ENCODE measurements at regions not wholly inside any gene's neighbourhood (a gene's known extent, or its start where the extent isn't known, plus 50 kb on each side); places are given as distances from the start of the nearest gene placed in this dataset.

DNA sequence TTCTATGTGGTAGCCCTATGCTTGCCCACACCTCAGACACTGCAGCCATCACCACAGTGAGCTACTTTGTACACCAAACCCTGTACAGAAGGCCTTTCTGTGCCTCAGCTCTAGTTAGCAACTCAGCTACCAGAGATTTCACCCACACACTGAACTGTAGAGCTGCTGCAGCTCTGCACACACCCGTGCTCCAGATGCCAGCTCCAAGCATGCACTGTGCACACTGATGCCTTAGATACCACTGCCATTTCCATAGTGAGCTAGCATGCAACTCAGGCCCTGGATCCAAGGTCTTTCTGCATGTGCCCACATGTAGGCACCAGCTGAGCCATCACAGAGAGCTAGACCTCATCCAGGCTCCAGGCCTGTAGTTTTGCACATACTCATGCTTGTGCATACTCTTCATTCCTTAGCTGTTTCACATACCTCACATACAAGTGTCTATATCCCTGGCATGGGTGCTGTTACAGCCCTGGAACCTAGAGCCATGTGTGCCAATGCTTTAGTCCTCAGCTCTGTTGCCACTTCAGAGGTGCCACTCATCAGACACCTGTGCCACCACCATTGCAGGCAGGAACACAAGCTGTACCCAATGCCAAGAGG lies 423.5 kb upstream of the NDST3 start:
- FAIRE-seq (peak; percentile 13), DNase-seq (ENCODE audit: low read depth) (peak; percentile 9)
- TF ChIP-seq, protein P1, sequence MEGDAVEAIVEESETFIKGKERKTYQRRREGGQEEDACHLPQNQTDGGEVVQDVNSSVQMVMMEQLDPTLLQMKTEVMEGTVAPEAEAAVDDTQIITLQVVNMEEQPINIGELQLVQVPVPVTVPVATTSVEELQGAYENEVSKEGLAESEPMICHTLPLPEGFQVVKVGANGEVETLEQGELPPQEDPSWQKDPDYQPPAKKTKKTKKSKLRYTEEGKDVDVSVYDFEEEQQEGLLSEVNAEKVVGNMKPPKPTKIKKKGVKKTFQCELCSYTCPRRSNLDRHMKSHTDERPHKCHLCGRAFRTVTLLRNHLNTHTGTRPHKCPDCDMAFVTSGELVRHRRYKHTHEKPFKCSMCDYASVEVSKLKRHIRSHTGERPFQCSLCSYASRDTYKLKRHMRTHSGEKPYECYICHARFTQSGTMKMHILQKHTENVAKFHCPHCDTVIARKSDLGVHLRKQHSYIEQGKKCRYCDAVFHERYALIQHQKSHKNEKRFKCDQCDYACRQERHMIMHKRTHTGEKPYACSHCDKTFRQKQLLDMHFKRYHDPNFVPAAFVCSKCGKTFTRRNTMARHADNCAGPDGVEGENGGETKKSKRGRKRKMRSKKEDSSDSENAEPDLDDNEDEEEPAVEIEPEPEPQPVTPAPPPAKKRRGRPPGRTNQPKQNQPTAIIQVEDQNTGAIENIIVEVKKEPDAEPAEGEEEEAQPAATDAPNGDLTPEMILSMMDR (IDR thresholded peaks at IDR 0.05; ENCODE audit: insufficient read depth, low read length, severe bottlenecking), result no peak
- Histone ChIP-seq H3K4me3 (ENCODE audit: low read depth, low read length) (no peak overlapping the region), H3K36me3 (ENCODE audit: control insufficient read depth, insufficient read depth, low read length) (no peaks in the 10 kb centered on the region), H3K27me3 (ENCODE audit: control insufficient read depth, insufficient read depth, low read length) (no peaks in the 10 kb centered on the region)

DNA sequence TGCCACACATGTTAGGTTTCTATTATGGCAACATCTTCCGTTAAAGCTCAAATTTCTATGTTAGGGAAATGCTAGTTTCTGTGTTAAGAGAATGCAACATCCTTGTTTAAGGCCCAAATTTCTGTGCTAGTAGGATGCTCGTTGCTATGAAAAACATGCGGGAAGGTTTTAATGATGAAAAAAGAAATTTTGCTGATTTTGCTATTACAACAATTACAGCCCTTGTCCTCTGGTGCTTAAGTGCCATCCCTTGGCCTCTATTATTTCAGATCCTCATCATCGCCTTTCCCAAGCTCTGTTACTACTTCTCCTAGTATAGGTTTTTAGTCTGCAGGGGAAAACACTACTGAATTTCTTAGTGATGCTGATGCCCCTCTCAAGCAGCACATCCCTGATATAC lies 412.6 kb upstream of the NDST3 start:
- no peaks in the 10 kb centered on the region for H3K27me3 ChIP-seq (ENCODE audit: control insufficient read depth, insufficient read depth, low read length)
- FAIRE-seq, result no peak
- no peak overlapping the region for H3K4me3 ChIP-seq (ENCODE audit: low read depth, low read length)
- no peak for DNase-seq (ENCODE audit: low read depth)
- TF ChIP-seq, protein P1 (IDR thresholded peaks at IDR 0.05; ENCODE audit: insufficient read depth, low read length, severe bottlenecking), result no peak
- H3K36me3 ChIP-seq (ENCODE audit: control insufficient read depth, insufficient read depth, low read length), result no peaks in the 10 kb centered on the region

DNA sequence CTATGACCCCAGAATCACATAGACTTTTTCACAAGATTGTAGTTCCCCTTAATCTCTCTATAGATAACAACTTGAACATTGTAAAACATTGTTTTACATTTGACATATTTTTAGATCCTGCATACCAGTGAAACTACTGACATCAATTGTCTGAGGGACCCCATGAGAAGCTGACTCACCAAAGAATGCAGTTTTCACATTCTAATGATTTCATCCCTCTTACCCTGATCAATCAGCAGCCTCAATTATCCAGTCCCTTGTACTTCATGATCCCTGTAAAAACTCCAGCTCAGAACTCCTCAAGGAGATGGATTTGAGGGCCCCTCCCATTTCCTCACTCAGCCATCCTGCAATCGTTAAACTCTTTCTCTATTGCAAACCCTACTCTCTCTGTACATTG lies 411.0 kb upstream of the NDST3 start:
- Histone ChIP-seq H3K36me3 (ENCODE audit: control insufficient read depth, insufficient read depth, low read length) (no peaks in the 10 kb centered on the region), H3K27me3 (ENCODE audit: control insufficient read depth, insufficient read depth, low read length) (no peaks in the 10 kb centered on the region), H3K4me3 (ENCODE audit: low read depth, low read length) (no peak overlapping the region)
- TF ChIP-seq, protein P1 (IDR thresholded peaks at IDR 0.05; ENCODE audit: insufficient read depth, low read length, severe bottlenecking), result no peak
- DNase-seq (ENCODE audit: low read depth), result no peak
- no peak for FAIRE-seq

GRCh38 chr4:117626664-117627063 lies 407.6 kb upstream of the NDST3 start:
- Histone ChIP-seq H3K36me3 (ENCODE audit: control insufficient read depth, insufficient read depth, low read length) (no peaks in the 10 kb centered on the region), H3K4me3 (ENCODE audit: low read depth, low read length) (no peak overlapping the region), H3K27me3 (ENCODE audit: control insufficient read depth, insufficient read depth, low read length) (no peaks in the 10 kb centered on the region)
- no peak for DNase-seq (ENCODE audit: low read depth)
- TF ChIP-seq, protein P1 (IDR thresholded peaks at IDR 0.05; ENCODE audit: insufficient read depth, low read length, severe bottlenecking), result no peak
- no peak for FAIRE-seq

- FAIRE-seq, result no peak
These were observed 399.6 kb upstream of the NDST3 start for GRCh38 chr4:117634716-117635115.

More at GRCh38 chr4:117634716-117635115, 399.6 kb upstream of the NDST3 start:
- Histone ChIP-seq H3K4me3 (ENCODE audit: low read depth, low read length) (no peak overlapping the region), H3K27me3 (ENCODE audit: control insufficient read depth, insufficient read depth, low read length) (no peaks in the 10 kb centered on the region), H3K36me3 (ENCODE audit: control insufficient read depth, insufficient read depth, low read length) (no peaks in the 10 kb centered on the region)
- TF ChIP-seq, protein P1 (IDR thresholded peaks at IDR 0.05; ENCODE audit: insufficient read depth, low read length, severe bottlenecking), result no peak
- no peak for DNase-seq (ENCODE audit: low read depth)

Measured in bronchial epithelial cell (primary cell).